ENCODE measurements at regions not wholly inside any gene's neighbourhood (a gene's known extent, or its start where the extent isn't known, plus 50 kb on each side); places are given as distances from the start of the nearest gene placed in this dataset.

- no peak for TF ChIP-seq POLR2A (IDR thresholded peaks at IDR 0.05; ENCODE audit: borderline replicate concordance, extremely low read depth, insufficient read depth, insufficient read length)
- no peak for TF ChIP-seq EZH2phosphoT487 (IDR thresholded peaks at IDR 0.05; ENCODE audit: borderline replicate concordance)
- TF ChIP-seq TCF7L2 (IDR thresholded peaks at IDR 0.05; ENCODE audit: borderline replicate concordance, extremely low read depth, insufficient read depth, insufficient read length), result no peak
- TF ChIP-seq RAD21 (IDR thresholded peaks at IDR 0.05; ENCODE audit: low read depth), result no peak
- TF ChIP-seq CTCF (IDR thresholded peaks at IDR 0.05 in 2 of 3, conservative IDR thresholded peaks at IDR 0.05 in 1 of 3; ENCODE audit: borderline replicate concordance in 1 of 3, insufficient read depth in 1 of 3, low read depth in 2 of 3, low read length in 2 of 3), result no peak
- no peak for TF ChIP-seq CEBPB (IDR thresholded peaks at IDR 0.05; ENCODE audit: low read depth)
- no peak for TF ChIP-seq ZBTB33 (IDR thresholded peaks at IDR 0.05; ENCODE audit: extremely low read depth, insufficient replicate concordance, low read length)
Observed at GRCh38 chr18:25465152-25465732, 113.3 kb upstream of the ZNF521 start.

Measured in HCT116 (cell line).